Ishikawa (cell line): ENCODE measurements at regions not wholly inside any gene's neighbourhood (a gene's known extent, or its start where the extent isn't known, plus 50 kb on each side); places are given as distances from the start of the nearest gene placed in this dataset.

Experiments
- CEBPB ChIP-seq: IDR thresholded peaks from 2 replicates; pipeline ENCODE4 v1.6.1; 2012
- EP300 ChIP-seq: IDR thresholded peaks from 2 replicates; pipeline ENCODE4 v1.6.1; 2012; ENCODE audit warnings: borderline replicate concordance
- FOXM1 ChIP-seq: IDR thresholded peaks from 2 replicates; pipeline ENCODE4 v1.6.1; 2012; ENCODE audit warnings: low read depth, borderline replicate concordance
- NFIC ChIP-seq: IDR thresholded peaks from 2 replicates; pipeline ENCODE4 v1.6.1; 2012
- TAF1 ChIP-seq: IDR thresholded peaks from 2 replicates; pipeline ENCODE4 v1.6.1; 2012; ENCODE audit warnings: low read depth, mild to moderate bottlenecking
- TCF12 ChIP-seq: IDR thresholded peaks from 2 replicates; pipeline ENCODE4 v1.6.1; 2012; ENCODE audit warnings: low read depth
- TF ChIP-seq, protein P1 (sequence below): IDR thresholded peaks from 2 replicates; pipeline ENCODE4 v1.6.1; 2012; ENCODE audit warnings: low read depth, mild to moderate bottlenecking
- TF ChIP-seq, protein P2 (sequence below): IDR thresholded peaks from 2 replicates; pipeline ENCODE4 v1.6.1; 2012
- TF ChIP-seq, protein P3 (sequence below): IDR thresholded peaks from 2 replicates; pipeline ENCODE4 v1.6.1; 2012

DNA sequence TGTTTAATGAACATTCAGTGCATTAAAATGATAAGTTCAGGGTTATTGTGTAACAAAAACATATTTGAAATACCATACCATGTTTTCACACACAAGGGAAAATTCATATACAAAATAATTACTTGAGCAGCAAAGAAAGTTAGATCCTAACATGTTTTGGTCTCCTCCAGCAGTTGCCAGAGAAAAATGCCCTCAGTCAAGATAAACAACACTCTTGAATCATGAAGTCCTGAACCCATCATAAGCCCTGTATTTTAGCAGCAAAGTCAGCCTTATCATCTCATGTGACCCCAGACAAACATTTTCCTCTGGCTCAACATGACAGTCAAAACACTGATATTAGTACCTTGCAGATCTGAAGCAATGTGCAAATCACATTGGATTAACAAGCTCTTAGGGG, 1541.1 kb upstream of the WWC1 start:
- no peak for TF ChIP-seq TCF12
- TF ChIP-seq NFIC: no peak
- no peak for TF ChIP-seq EP300
- no peak for TF ChIP-seq FOXM1
- TF ChIP-seq, protein P1, sequence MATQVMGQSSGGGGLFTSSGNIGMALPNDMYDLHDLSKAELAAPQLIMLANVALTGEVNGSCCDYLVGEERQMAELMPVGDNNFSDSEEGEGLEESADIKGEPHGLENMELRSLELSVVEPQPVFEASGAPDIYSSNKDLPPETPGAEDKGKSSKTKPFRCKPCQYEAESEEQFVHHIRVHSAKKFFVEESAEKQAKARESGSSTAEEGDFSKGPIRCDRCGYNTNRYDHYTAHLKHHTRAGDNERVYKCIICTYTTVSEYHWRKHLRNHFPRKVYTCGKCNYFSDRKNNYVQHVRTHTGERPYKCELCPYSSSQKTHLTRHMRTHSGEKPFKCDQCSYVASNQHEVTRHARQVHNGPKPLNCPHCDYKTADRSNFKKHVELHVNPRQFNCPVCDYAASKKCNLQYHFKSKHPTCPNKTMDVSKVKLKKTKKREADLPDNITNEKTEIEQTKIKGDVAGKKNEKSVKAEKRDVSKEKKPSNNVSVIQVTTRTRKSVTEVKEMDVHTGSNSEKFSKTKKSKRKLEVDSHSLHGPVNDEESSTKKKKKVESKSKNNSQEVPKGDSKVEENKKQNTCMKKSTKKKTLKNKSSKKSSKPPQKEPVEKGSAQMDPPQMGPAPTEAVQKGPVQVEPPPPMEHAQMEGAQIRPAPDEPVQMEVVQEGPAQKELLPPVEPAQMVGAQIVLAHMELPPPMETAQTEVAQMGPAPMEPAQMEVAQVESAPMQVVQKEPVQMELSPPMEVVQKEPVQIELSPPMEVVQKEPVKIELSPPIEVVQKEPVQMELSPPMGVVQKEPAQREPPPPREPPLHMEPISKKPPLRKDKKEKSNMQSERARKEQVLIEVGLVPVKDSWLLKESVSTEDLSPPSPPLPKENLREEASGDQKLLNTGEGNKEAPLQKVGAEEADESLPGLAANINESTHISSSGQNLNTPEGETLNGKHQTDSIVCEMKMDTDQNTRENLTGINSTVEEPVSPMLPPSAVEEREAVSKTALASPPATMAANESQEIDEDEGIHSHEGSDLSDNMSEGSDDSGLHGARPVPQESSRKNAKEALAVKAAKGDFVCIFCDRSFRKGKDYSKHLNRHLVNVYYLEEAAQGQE: no peak
- TF ChIP-seq, protein P2, sequence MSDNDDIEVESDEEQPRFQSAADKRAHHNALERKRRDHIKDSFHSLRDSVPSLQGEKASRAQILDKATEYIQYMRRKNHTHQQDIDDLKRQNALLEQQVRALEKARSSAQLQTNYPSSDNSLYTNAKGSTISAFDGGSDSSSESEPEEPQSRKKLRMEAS: no peak
- TF ChIP-seq TAF1: no peak
- TF ChIP-seq, protein P3, sequence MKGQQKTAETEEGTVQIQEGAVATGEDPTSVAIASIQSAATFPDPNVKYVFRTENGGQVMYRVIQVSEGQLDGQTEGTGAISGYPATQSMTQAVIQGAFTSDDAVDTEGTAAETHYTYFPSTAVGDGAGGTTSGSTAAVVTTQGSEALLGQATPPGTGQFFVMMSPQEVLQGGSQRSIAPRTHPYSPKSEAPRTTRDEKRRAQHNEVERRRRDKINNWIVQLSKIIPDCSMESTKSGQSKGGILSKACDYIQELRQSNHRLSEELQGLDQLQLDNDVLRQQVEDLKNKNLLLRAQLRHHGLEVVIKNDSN: no peak
- no peak for TF ChIP-seq CEBPB
